SK-N-SH treated with all-trans-retinoic acid at 6 μM for 48 hours (cell line): ENCODE measurements at regions not wholly inside any gene's neighbourhood (a gene's known extent, or its start where the extent isn't known, plus 50 kb on each side); places are given as distances from the start of the nearest gene placed in this dataset.

Experiments
- ATAC-seq: fragments of 200-7000 bp; cut with Tn5 transposase; 3 replicates; pipeline ENCODE4 v1.9.1; 2020; ENCODE audit warnings: mild to moderate bottlenecking, moderate library complexity
- ARNTL ChIP-seq: fragments of 450-650 bp; formaldehyde crosslinking; IDR thresholded peaks from 2 replicates; pipeline ENCODE4 v1.5.0; 2020; ENCODE audit warnings: low read depth, mild to moderate bottlenecking, moderate library complexity, borderline replicate concordance
- BACH2 ChIP-seq: fragments of 250-450 bp; sonication (Bioruptor Pico); IDR thresholded peaks from 2 replicates; pipeline ENCODE4 v1.9.0; 2021; ENCODE audit warnings: mild to moderate bottlenecking, borderline replicate concordance
- CREB5 ChIP-seq: fragments of 250-450 bp; sonication (Bioruptor Pico); IDR thresholded peaks from 2 replicates; pipeline ENCODE4 v1.5.1; 2020; ENCODE audit warnings: low read depth, mild to moderate bottlenecking, moderate library complexity
- CSDC2 ChIP-seq: fragments of 250-450 bp; sonication (Bioruptor Pico); IDR thresholded peaks from 2 replicates; pipeline ENCODE4 v1.5.0; 2020; ENCODE audit warnings: mild to moderate bottlenecking, moderate library complexity
- ESRRG ChIP-seq: fragments of 250-450 bp; sonication (Bioruptor Pico); IDR thresholded peaks from 2 replicates; pipeline ENCODE4 v1.6.1; 2021; ENCODE audit warnings: mild to moderate bottlenecking
- GLIS3 ChIP-seq: fragments of 250-450 bp; sonication (Bioruptor Pico); IDR thresholded peaks from 2 replicates; pipeline ENCODE4 v1.5.0; 2020; ENCODE audit warnings: mild to moderate bottlenecking, moderate library complexity
- ISL1 ChIP-seq: fragments of 250-450 bp; sonication (Bioruptor Pico); IDR thresholded peaks from 2 replicates; pipeline ENCODE4 v2.1.2; 2022; ENCODE audit warnings: mild to moderate bottlenecking, moderate library complexity
- OSR1 ChIP-seq: fragments of 250-450 bp; sonication (Bioruptor Pico); IDR thresholded peaks from 2 replicates; pipeline ENCODE4 v1.8.0; 2022; ENCODE audit warnings: moderate library complexity, mild to moderate bottlenecking, inconsistent platforms
- RARB ChIP-seq: fragments of 250-450 bp; sonication (Bioruptor Pico); IDR thresholded peaks from 2 replicates; pipeline ENCODE4 v1.8.0; 2021; ENCODE audit warnings: mild to moderate bottlenecking, moderate library complexity
- TCF4 ChIP-seq: fragments of 250-450 bp; sonication (Bioruptor Pico); IDR thresholded peaks from 2 replicates; pipeline ENCODE4 v1.8.0; 2021; ENCODE audit warnings: mild to moderate bottlenecking, moderate library complexity, borderline replicate concordance
- TOX ChIP-seq: fragments of 250-450 bp; sonication (Bioruptor Pico); IDR thresholded peaks from 2 replicates; pipeline ENCODE4 v1.8.0; 2021; ENCODE audit warnings: mild to moderate bottlenecking, moderate library complexity, borderline replicate concordance
- TSHZ2 ChIP-seq: fragments of 250-450 bp; sonication (Bioruptor Pico); IDR thresholded peaks from 2 replicates; pipeline ENCODE4 v1.5.0; 2020; ENCODE audit warnings: mild to moderate bottlenecking, moderate library complexity
- ZFP3 ChIP-seq: fragments of 250-450 bp; sonication (Bioruptor Pico); IDR thresholded peaks from 2 replicates; pipeline ENCODE4 v1.5.0; 2020; ENCODE audit warnings: mild to moderate bottlenecking, moderate library complexity
- ZFP30 ChIP-seq: fragments of 450-650 bp; formaldehyde crosslinking; IDR thresholded peaks from 2 replicates; pipeline ENCODE4 v1.5.0; 2022; ENCODE audit warnings: mild to moderate bottlenecking, moderate library complexity
- ZNF565 ChIP-seq: fragments of 450-650 bp; formaldehyde crosslinking; conservative IDR thresholded peaks from 2 replicates; pipeline ENCODE4 v1.5.0; 2020; ENCODE audit warnings: low read depth, mild to moderate bottlenecking, moderate library complexity
- ZNF8 ChIP-seq: fragments of 450-650 bp; formaldehyde crosslinking; IDR thresholded peaks from 2 replicates; pipeline ENCODE4 v1.5.0; 2020; ENCODE audit warnings: mild to moderate bottlenecking, moderate library complexity
- TF ChIP-seq, protein P1 (sequence below): fragments of 250-450 bp; sonication (Bioruptor Pico); IDR thresholded peaks from 2 replicates; pipeline ENCODE4 v1.8.0; 2021; ENCODE audit warnings: low read depth, mild to moderate bottlenecking, moderate library complexity, borderline replicate concordance
- TF ChIP-seq, protein P2 (sequence below): fragments of 250-450 bp; sonication (Bioruptor Pico); IDR thresholded peaks from 2 replicates; pipeline ENCODE4 v1.8.0; 2020; ENCODE audit warnings: mild to moderate bottlenecking, moderate library complexity, borderline replicate concordance
- TF ChIP-seq, protein P3 (sequence below): fragments of 250-450 bp; sonication (Bioruptor Pico); IDR thresholded peaks from 2 replicates; pipeline ENCODE4 v1.5.1; 2021; ENCODE audit warnings: mild to moderate bottlenecking, moderate library complexity

- TF ChIP-seq OSR1 (CRISPR knock-in tag) (no peak), ARNTL (CRISPR knock-in tag) (no peak)
- TF ChIP-seq, protein P1, sequence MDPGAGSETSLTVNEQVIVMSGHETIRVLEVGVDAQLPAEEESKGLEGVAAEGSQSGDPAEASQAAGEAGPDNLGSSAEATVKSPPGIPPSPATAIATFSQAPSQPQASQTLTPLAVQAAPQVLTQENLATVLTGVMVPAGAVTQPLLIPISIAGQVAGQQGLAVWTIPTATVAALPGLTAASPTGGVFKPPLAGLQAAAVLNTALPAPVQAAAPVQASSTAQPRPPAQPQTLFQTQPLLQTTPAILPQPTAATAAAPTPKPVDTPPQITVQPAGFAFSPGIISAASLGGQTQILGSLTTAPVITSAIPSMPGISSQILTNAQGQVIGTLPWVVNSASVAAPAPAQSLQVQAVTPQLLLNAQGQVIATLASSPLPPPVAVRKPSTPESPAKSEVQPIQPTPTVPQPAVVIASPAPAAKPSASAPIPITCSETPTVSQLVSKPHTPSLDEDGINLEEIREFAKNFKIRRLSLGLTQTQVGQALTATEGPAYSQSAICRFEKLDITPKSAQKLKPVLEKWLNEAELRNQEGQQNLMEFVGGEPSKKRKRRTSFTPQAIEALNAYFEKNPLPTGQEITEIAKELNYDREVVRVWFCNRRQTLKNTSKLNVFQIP = no peak
- no peak for ATAC-seq
Measured at GRCh38 chr12:59182658-59183455, 262.6 kb upstream of the LRIG3 start.

DNA sequence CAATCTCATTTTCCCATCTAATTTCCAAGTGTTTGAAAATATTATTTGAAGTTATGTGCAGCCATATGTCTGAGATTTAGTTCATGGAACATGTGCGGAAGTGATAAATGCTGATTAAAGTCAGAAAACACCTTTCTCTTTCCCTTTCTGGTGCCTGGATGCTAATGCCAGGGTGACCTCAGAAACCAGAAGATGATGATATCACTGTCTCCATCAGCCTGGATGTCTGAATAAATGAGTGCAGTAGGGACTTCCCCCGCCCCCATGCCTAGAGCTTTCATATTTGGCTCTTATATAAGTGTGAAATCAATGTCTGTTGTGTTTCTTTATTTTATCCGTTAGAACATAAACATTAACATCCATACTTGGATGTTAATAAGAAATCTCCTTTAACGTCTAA is 261.9 kb upstream of the LRIG3 start:
- TF ChIP-seq ZNF565 (CRISPR knock-in tag) = no peak
- TF ChIP-seq ZNF8 = no peak
- no peak for TF ChIP-seq ZFP30 (CRISPR knock-in tag)
- no peak for TF ChIP-seq ISL1 (CRISPR knock-in tag)
- TF ChIP-seq TOX (CRISPR knock-in tag) = no peak
- no peak for TF ChIP-seq ARNTL (CRISPR knock-in tag)
- TF ChIP-seq RARB (CRISPR knock-in tag) = no peak
- no peak for TF ChIP-seq CREB5 (CRISPR knock-in tag)
- TF ChIP-seq, protein P2, sequence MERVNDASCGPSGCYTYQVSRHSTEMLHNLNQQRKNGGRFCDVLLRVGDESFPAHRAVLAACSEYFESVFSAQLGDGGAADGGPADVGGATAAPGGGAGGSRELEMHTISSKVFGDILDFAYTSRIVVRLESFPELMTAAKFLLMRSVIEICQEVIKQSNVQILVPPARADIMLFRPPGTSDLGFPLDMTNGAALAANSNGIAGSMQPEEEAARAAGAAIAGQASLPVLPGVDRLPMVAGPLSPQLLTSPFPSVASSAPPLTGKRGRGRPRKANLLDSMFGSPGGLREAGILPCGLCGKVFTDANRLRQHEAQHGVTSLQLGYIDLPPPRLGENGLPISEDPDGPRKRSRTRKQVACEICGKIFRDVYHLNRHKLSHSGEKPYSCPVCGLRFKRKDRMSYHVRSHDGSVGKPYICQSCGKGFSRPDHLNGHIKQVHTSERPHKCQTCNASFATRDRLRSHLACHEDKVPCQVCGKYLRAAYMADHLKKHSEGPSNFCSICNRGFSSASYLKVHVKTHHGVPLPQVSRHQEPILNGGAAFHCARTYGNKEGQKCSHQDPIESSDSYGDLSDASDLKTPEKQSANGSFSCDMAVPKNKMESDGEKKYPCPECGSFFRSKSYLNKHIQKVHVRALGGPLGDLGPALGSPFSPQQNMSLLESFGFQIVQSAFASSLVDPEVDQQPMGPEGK (CRISPR knock-in tag) = no peak
- TF ChIP-seq, all 23 proteins: peak for 0
- ATAC-seq = no peak

DNA sequence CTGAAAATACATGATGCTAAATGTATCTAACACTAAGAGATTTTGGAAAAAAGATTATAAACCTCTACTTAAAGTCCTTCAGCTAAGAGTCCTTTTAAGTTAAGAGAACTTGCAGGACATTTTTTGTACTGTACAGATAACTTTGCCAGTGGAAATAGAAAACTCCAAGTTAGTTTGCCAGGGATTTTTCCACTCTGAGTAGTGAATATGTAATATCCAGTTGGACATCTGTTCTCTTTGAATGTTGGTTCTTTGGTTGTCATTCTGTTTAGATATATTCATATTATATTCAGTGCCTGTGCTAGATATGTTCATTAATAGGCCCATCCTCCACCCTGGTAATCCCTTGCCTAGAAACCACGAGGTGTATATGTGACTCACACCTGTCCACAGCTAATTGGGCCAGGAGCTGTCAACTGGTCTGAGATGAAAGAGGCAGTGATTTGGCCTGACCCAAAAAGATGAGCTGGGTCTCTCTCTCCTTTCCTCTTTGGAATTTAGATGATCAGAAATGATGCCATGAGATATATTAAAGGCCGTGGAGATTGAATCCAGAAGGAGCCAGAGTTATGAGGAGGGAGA is 261.0 kb upstream of the LRIG3 start:
- TF ChIP-seq ZNF565 (CRISPR knock-in tag) = no peak
- no peak for TF ChIP-seq CSDC2 (CRISPR knock-in tag)
- TF ChIP-seq, protein P2 (CRISPR knock-in tag) = no peak
- TF ChIP-seq, protein P3, sequence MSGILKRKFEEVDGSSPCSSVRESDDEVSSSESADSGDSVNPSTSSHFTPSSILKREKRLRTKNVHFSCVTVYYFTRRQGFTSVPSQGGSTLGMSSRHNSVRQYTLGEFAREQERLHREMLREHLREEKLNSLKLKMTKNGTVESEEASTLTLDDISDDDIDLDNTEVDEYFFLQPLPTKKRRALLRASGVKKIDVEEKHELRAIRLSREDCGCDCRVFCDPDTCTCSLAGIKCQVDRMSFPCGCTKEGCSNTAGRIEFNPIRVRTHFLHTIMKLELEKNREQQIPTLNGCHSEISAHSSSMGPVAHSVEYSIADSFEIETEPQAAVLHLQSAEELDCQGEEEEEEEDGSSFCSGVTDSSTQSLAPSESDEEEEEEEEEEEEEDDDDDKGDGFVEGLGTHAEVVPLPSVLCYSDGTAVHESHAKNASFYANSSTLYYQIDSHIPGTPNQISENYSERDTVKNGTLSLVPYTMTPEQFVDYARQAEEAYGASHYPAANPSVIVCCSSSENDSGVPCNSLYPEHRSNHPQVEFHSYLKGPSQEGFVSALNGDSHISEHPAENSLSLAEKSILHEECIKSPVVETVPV = no peak
- TF ChIP-seq ISL1 (CRISPR knock-in tag) = no peak
- TF ChIP-seq ZFP30 (CRISPR knock-in tag) = no peak
- no peak for TF ChIP-seq GLIS3 (CRISPR knock-in tag)
- no peak for TF ChIP-seq TCF4 (CRISPR knock-in tag)
- no peak for TF ChIP-seq ZFP3
- TF ChIP-seq ESRRG (CRISPR knock-in tag) = no peak
- TF ChIP-seq TSHZ2 (CRISPR knock-in tag) = no peak
- TF ChIP-seq BACH2 (CRISPR knock-in tag) = no peak
- ATAC-seq = no peak
